Sigmoid colon (tissue), 3 donors: ENCODE measurements at regions not wholly inside any gene's neighbourhood (a gene's known extent, or its start where the extent isn't known, plus 50 kb on each side); places are given as distances from the start of the nearest gene placed in this dataset.

Source experiments
- POLR2A ChIP-seq, 2 donors: fragments of 450-650 bp; IDR thresholded peaks; one replicate each; pipeline ENCODE4 v1.6.1; 2016; ENCODE audit warnings: antibody characterized with exemption in 2 of 2, mild to moderate bottlenecking in 2 of 2, moderate library complexity in 2 of 2
- TF ChIP-seq, protein P1 (sequence below), 4 experiments: fragments of 450-650 bp in 3 of 4; fragments of 200-600 bp in 1 of 4; IDR thresholded peaks; one replicate each; pipeline ENCODE4 v1.5.1; 2016 to 2019; ENCODE audit warnings: antibody characterized with exemption in 4 of 4, mild to moderate bottlenecking in 3 of 4, moderate library complexity in 2 of 4

DNA sequence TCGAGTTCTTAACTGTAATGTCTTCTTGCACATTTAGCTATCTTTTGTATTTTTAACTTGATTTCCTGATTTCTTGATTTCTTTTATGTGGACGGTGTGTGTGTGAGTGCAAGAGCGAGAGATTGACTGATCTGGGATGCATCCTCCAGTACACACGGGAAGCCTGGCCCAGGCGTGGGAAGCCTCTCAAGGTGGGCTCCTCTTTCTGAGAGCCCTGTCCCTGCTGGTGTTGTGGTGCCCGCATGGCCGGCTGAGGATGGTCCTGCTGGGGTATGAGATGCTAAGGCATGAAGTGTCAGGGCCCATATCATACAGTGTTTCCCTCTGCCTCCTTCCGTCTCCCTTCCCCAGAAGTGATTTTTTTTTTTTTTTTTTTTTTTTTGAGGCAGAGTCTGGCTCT is 130.8 kb upstream of the TCERG1L start:
- TF ChIP-seq, protein P1, sequence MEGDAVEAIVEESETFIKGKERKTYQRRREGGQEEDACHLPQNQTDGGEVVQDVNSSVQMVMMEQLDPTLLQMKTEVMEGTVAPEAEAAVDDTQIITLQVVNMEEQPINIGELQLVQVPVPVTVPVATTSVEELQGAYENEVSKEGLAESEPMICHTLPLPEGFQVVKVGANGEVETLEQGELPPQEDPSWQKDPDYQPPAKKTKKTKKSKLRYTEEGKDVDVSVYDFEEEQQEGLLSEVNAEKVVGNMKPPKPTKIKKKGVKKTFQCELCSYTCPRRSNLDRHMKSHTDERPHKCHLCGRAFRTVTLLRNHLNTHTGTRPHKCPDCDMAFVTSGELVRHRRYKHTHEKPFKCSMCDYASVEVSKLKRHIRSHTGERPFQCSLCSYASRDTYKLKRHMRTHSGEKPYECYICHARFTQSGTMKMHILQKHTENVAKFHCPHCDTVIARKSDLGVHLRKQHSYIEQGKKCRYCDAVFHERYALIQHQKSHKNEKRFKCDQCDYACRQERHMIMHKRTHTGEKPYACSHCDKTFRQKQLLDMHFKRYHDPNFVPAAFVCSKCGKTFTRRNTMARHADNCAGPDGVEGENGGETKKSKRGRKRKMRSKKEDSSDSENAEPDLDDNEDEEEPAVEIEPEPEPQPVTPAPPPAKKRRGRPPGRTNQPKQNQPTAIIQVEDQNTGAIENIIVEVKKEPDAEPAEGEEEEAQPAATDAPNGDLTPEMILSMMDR (IDR thresholded peaks at IDR 0.05), result no peak
- TF ChIP-seq POLR2A (IDR thresholded peaks at IDR 0.05), result no peak
